AG04450 (cell line): ENCODE measurements at regions not wholly inside any gene's neighbourhood (a gene's known extent, or its start where the extent isn't known, plus 50 kb on each side); places are given as distances from the start of the nearest gene placed in this dataset.

Experiments
- CTCF ChIA-PET: fragments of 300-600, 350-600 bp; formaldehyde crosslinking; extraction: SDS; loops from one replicate; lab custom pipeline; 2022; ENCODE audit warnings: antibody characterized with exemption, inconsistent platforms; lab: Charles Lee
- POLR2A ChIA-PET: fragments of 350-600 bp; formaldehyde crosslinking; extraction: SDS; loops from one replicate; lab custom pipeline; 2021; ENCODE audit warnings: antibody characterized with exemption, inconsistent platforms; lab: Yijun Ruan, JAX
- DNase-seq: peaks from one replicate; pipeline ENCODE4 v3.0.0-alpha.2; 2011; ENCODE audit warnings: low read depth, low spot score
- H3K27ac ChIP-seq: one replicate; pipeline ENCODE4 v1.5.1; 2012; ENCODE audit warnings: low read depth, low read length, control low read depth
- H3K27me3 ChIP-seq: one replicate; pipeline ENCODE4 v1.6.0; 2012; ENCODE audit warnings: low read length; ENCODE audit not compliant: control insufficient read depth, insufficient read depth
- H3K4me3 ChIP-seq: 2 replicates; pipeline ENCODE4 v1.5.1; 2011; ENCODE audit warnings: mild to moderate bottlenecking, low read depth, low read length, control low read depth
- H3K9me3 ChIP-seq: 2 replicates; pipeline ENCODE4 v1.5.1; 2012; ENCODE audit warnings: low read length; ENCODE audit not compliant: control insufficient read depth, insufficient read depth
- CTCF ChIP-seq: IDR thresholded peaks from 2 replicates; pipeline ENCODE4 v1.5.1; 2011; ENCODE audit warnings: low read depth, low read length, control low read depth, inconsistent platforms

- POLR2A ChIA-PET: no interaction called here
Observed at GRCh38 chr3:164095949-164096348, 982.3 kb downstream of the SI start.

DNA sequence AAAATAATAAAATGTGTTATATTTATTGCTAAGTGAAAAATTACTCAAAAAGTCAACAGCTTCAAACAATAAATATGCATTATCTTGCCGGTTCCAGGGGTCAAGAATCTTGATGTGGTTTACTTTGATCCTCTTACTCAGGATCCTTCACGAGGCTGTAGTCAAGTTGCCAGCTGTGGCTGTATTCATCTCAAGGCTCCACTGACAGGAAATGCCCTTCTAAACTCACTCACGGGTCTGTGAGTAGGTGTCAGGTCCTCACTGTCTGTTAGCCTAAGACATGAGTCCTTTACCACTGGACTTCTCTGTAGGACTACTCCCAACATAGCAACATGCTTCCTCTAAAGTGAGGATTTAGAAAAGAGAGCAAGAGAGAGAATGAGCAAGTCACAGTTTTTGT, 983.0 kb downstream of the SI start:
- POLR2A ChIA-PET: no interaction called here
- Histone ChIP-seq H3K9me3 (0 out of 2 replicates have a peak, but pooled peaks cover 3% of the 10 kb centered on the region), H3K27ac (no peak overlapping the region), H3K4me3 (no peak overlapping the region), H3K27me3 (no peaks in the 10 kb centered on the region)
- no peak for DNase-seq
- CTCF ChIA-PET: no interaction called here
- TF ChIP-seq CTCF: no peak

More at GRCh38 chr3:164095949-164096348, 982.3 kb downstream of the SI start:
- Histone ChIP-seq H3K9me3 (0 out of 2 replicates have a peak, but pooled peaks cover 3% of the 10 kb centered on the region), H3K27ac (no peak overlapping the region), H3K4me3 (no peak overlapping the region), H3K27me3 (no peaks in the 10 kb centered on the region)
- no peak for DNase-seq
- CTCF ChIA-PET: no interaction called here
- no peak for TF ChIP-seq CTCF

DNA sequence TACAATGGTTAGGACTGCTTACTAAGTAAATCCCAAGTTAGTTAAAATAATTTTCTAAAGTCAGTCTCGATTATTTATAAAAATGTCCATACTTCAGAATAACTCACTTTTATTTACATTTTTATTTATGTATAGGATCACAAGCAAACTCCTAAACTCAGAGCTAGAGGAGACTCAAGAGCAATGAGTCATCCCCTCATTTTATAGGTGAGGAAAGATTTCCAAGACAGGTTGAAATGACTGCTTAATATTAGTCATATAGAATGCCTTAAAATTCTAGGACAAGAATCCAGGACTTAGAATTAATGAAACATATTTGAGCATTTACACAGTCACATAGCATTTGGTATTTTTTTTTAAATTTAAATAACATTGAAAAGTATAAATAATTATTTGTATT, 983.8 kb downstream of the SI start:
- no peak for DNase-seq
- Histone ChIP-seq H3K4me3 (no peak overlapping the region), H3K27me3 (no peaks in the 10 kb centered on the region), H3K9me3 (no peaks in the 10 kb centered on the region), H3K27ac (no peak overlapping the region)
- no peak for TF ChIP-seq CTCF
- ChIA-PET POLR2A (no interaction called here), CTCF (no interaction called here)

GRCh38 chr3:164080208-164080607, 998.1 kb downstream of the SI start:
- Histone ChIP-seq H3K9me3 (peaks cover 6% of the 10 kb centered on the region; the same call in 1 of the 2 replicates), H3K4me3 (no peak overlapping the region), H3K27me3 (no peaks in the 10 kb centered on the region), H3K27ac (no peak overlapping the region)
- POLR2A ChIA-PET: no interaction called here
- no peak for DNase-seq
- TF ChIP-seq CTCF: no peak
- CTCF ChIA-PET: no interaction called here

- POLR2A ChIA-PET: no interaction called here
- Histone ChIP-seq H3K27me3 (no peaks in the 10 kb centered on the region), H3K4me3 (no peak overlapping the region), H3K9me3 (peaks cover 15% of the 10 kb centered on the region), H3K27ac (no peak overlapping the region)
- no peak for TF ChIP-seq CTCF
- CTCF ChIA-PET: no interaction called here
- no peak for DNase-seq
Observed at GRCh38 chr3:164064298-164064697, 1014.0 kb downstream of the SI start.
